Stimulated activated naive B cell treated with anti-CD40 and anti-IgM and Interleukin-4, amounts not matched to agents 10 μg/mL and 1 μg/mL and 100 μg/mL, for 72 hours (primary cell): ENCODE measurements at regions not wholly inside any gene's neighbourhood (a gene's known extent, or its start where the extent isn't known, plus 50 kb on each side); places are given as distances from the start of the nearest gene placed in this dataset.

Source experiments
- ATAC-seq, 2 donors: fragments of 150-1000 bp; cut with Tn5 transposase; replicated peaks; 2 replicates each; pipeline ENCODE4 v1.10.0; 2021; ENCODE audit warnings: moderate library complexity in 1 of 2
- DNase-seq: peaks from one replicate; pipeline ENCODE4 v3.0.0; 2021
- H3K27ac Mint-ChIP-seq: one replicate; pipeline ENCODE4 v1.8.0; 2022; ENCODE audit warnings: mild to moderate bottlenecking, mixed read lengths
- H3K27me3 Mint-ChIP-seq, 2 donors: one replicate each; pipeline ENCODE4 v1.8.0; 2022; ENCODE audit warnings: mixed read lengths in 2 of 2
- H3K36me3 Mint-ChIP-seq, 2 donors: one replicate each; pipeline ENCODE4 v1.8.0; 2022; ENCODE audit warnings: mixed read lengths in 2 of 2, mild to moderate bottlenecking in 1 of 2
- H3K4me1 Mint-ChIP-seq, 2 donors: one replicate each; pipeline ENCODE4 v1.8.0; 2022; ENCODE audit warnings: mixed read lengths in 2 of 2, mild to moderate bottlenecking in 1 of 2
- H3K4me3 Mint-ChIP-seq, 2 donors: one replicate each; pipeline ENCODE4 v1.8.0; 2022; ENCODE audit warnings: mild to moderate bottlenecking in 2 of 2, mixed read lengths in 2 of 2, moderate library complexity in 1 of 2
- H3K9me3 Mint-ChIP-seq, 2 donors: one replicate each; pipeline ENCODE4 v1.8.0; 2022; ENCODE audit warnings: mixed read lengths in 2 of 2, mild to moderate bottlenecking in 1 of 2

DNA sequence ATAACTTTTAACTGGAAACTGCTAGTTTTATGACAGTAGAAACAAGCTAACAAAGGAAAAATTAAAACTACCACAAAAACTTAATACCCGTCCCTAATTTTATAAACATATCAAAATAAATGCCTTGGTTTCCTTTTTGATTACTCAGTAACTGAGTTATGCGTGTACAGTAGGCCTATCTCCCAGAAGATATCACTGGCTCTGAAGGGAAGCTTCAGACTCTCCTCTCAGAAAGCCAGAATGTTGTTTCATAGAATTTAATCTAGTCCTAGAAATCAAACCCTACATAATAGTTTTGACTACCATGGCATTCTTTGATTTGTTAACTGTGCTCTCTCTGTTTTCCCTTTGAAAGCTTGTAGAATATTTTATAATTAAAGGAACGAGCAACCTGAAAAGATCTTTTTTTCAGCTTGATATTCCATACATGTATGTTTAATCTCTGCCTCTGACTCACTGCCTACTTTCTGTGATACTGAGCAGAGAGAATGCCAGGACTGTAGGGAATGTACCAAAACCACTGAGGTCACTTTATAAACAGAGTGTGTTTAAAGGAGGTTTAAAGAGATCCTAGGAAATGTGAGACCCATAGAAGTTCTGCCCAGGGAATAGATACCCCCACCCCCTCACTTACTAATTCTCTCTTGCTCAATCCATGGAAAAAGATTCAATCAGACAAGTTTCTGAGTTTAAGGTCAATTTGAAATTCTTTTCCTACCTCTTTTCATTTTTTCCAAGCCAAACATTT, 311.5 kb downstream of the HDGFL1 start:
- DNase-seq, result no peak
- Mint-ChIP-seq H3K4me3 (no peak overlapping the region), H3K27ac (no peak overlapping the region), H3K9me3 (no peaks in the 10 kb centered on the region), H3K27me3 (peaks cover 0 to 9% of the 10 kb centered on the region in 2 donors), H3K4me1 (no peaks in the 10 kb centered on the region), H3K36me3 (no peaks in the 10 kb centered on the region)
- no peak for ATAC-seq

- H3K4me1 Mint-ChIP-seq, result no peaks in the 10 kb centered on the region
- no peaks in the 10 kb centered on the region for H3K36me3 Mint-ChIP-seq
- no peak overlapping the region for H3K27ac Mint-ChIP-seq
- no peak overlapping the region for H3K4me3 Mint-ChIP-seq
- ATAC-seq (no peak), DNase-seq (no peak)
- H3K27me3 Mint-ChIP-seq, result peaks cover 0 to 9% of the 10 kb centered on the region in 2 donors
- no peaks in the 10 kb centered on the region for H3K9me3 Mint-ChIP-seq
Observed at GRCh38 chr6:22882581-22882980, 313.2 kb downstream of the HDGFL1 start.

DNA sequence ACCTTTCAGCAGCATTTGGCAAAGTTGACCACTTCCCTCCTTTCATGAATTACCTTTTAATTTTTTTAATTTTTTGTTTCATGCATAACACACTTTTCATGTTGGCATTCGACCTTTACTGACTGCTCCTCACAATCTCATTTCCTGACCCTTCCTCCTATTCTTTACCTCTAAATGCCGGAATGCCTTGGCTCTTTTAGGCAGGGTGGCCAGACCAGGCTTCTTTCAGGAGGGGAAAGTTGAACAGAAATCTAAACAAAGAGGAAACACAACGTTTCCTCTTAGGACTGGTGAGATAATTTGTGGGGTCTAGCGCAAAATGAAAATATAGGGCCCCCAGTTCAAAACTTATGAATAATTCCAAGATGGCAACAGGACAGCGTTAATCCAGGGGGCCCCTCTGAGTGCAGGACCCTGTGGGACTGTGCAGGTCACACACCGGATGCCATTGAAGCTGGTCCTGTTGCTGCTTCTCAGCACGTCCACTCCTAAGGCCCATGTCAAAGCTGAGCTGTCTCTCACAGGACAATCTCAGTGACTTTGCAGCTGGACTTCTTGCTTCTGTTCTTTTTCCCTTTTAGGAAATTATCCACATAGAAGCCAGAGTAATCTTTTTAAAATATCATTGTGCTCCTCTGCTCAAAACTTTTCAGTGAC, 313.8 kb downstream of the HDGFL1 start:
- no peak overlapping the region for H3K27ac Mint-ChIP-seq
- H3K4me3 Mint-ChIP-seq, result no peak overlapping the region
- DNase-seq (no peak), ATAC-seq (no peak)
- no peaks in the 10 kb centered on the region for H3K4me1 Mint-ChIP-seq
- no peaks in the 10 kb centered on the region for H3K9me3 Mint-ChIP-seq
- H3K36me3 Mint-ChIP-seq, result no peaks in the 10 kb centered on the region
- peaks cover 0 to 9% of the 10 kb centered on the region in 2 donors for H3K27me3 Mint-ChIP-seq

- Mint-ChIP-seq H3K27me3 (peaks cover 0 to 9% of the 10 kb centered on the region in 2 donors), H3K4me3 (no peak overlapping the region), H3K36me3 (no peaks in the 10 kb centered on the region), H3K27ac (no peak overlapping the region), H3K4me1 (no peaks in the 10 kb centered on the region), H3K9me3 (no peaks in the 10 kb centered on the region)
- ATAC-seq (no peak), DNase-seq (no peak)
Observed at GRCh38 chr6:22884456-22884855, 315.1 kb downstream of the HDGFL1 start.

GRCh38 chr6:22886650-22887581, 317.6 kb downstream of the HDGFL1 start:
- no peaks in the 10 kb centered on the region for H3K9me3 Mint-ChIP-seq
- no peak overlapping the region for H3K4me3 Mint-ChIP-seq
- peak; percentile 60 to 64 for ATAC-seq
- H3K27me3 Mint-ChIP-seq, result peaks cover 0 to 9% of the 10 kb centered on the region in 2 donors
- no peak overlapping the region for H3K27ac Mint-ChIP-seq
- peak; percentile 1 for DNase-seq
- H3K36me3 Mint-ChIP-seq, result no peaks in the 10 kb centered on the region
- no peaks in the 10 kb centered on the region for H3K4me1 Mint-ChIP-seq

- peaks cover 0 to 9% of the 10 kb centered on the region in 2 donors for H3K27me3 Mint-ChIP-seq
- no peak overlapping the region for H3K4me3 Mint-ChIP-seq
- no peaks in the 10 kb centered on the region for H3K9me3 Mint-ChIP-seq
- no peak for ATAC-seq
- no peak for DNase-seq
- no peaks in the 10 kb centered on the region for H3K4me1 Mint-ChIP-seq
- no peak overlapping the region for H3K27ac Mint-ChIP-seq
- H3K36me3 Mint-ChIP-seq, result no peaks in the 10 kb centered on the region
Observed at GRCh38 chr6:22888163-22888752, 318.9 kb downstream of the HDGFL1 start.

DNA sequence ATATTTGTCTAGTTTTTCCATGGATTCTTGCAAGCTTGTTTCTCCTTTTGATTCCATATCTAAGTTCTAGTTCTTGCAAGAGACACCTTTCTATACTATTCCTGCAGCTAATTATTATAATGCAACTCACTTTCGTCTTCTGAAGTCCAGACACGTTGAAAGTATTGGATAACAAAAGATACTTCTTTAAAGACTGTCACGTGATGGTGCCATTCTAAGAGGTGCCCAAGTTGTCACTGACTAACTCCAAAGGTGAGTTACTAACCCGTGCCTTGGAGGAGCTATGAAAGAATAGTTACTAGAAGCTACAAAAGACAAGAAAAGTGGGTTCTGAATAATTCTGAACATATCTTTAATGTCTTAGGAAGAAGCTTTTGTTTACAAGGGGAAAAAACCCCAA, 322.6 kb downstream of the HDGFL1 start:
- ATAC-seq (no peak), DNase-seq (no peak)
- no peak overlapping the region for H3K4me3 Mint-ChIP-seq
- no peaks in the 10 kb centered on the region for H3K4me1 Mint-ChIP-seq
- H3K27ac Mint-ChIP-seq, result no peak overlapping the region
- H3K27me3 Mint-ChIP-seq, result no peaks in the 10 kb centered on the region
- no peaks in the 10 kb centered on the region for H3K36me3 Mint-ChIP-seq
- H3K9me3 Mint-ChIP-seq, result no peaks in the 10 kb centered on the region

- Mint-ChIP-seq H3K4me3 (no peak overlapping the region), H3K36me3 (no peaks in the 10 kb centered on the region), H3K27ac (no peak overlapping the region), H3K9me3 (no peaks in the 10 kb centered on the region), H3K27me3 (no peaks in the 10 kb centered on the region), H3K4me1 (no peaks in the 10 kb centered on the region)
- ATAC-seq (no peak), DNase-seq (no peak)
Observed at GRCh38 chr6:22892452-22892851, 323.1 kb downstream of the HDGFL1 start.

DNA sequence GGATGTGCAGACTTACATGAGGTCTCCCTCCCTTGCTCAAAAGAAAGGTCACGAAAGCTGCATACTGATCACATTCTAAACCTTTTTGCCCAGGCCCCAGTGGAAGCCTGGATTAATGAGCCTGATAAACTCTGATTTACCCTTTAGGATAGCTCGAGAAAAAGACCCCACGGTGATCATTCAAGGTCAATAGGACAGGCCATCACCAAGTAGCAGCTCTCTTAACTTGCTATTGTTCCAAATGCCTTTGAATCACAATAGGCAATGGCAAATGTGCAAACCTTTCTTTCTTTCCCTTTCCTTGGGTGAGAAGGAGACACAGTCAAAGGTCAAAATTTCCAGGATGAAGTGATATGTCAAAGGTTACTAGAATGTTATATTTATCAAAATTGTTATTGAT, 327.3 kb downstream of the HDGFL1 start:
- Mint-ChIP-seq H3K4me1 (peaks cover under 1 to 9% of the 10 kb centered on the region in 2 donors), H3K27me3 (no peaks in the 10 kb centered on the region), H3K36me3 (no peaks in the 10 kb centered on the region), H3K27ac (no peak overlapping the region), H3K9me3 (no peaks in the 10 kb centered on the region), H3K4me3 (no peak overlapping the region)
- ATAC-seq (no peak), DNase-seq (no peak)

DNA sequence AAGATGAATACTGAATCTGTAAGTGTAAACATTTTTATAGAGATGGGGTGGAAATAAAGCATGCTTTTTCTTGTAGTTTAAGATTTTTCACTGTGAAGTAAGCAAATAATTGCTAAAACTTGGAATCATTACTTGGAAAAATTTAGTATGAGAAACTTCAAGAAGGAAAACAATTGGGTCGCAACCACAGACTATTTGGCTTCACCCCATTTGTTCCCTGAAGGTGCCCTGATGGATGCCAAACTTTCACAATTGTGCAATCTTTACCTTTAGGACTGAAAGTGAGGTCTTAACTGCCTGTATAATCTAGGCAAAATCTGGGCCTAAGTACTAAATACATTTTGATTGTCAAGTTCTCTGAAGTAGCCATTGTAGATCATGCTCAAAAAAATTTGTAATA, 330.1 kb downstream of the HDGFL1 start:
- ATAC-seq (no peak), DNase-seq (no peak)
- Mint-ChIP-seq H3K4me1 (peaks cover 4 to 11% of the 10 kb centered on the region in 2 donors), H3K27ac (no peak overlapping the region), H3K4me3 (no peak overlapping the region), H3K9me3 (no peaks in the 10 kb centered on the region), H3K27me3 (no peaks in the 10 kb centered on the region), H3K36me3 (no peaks in the 10 kb centered on the region)

GRCh38 chr6:22903826-22904225, 334.5 kb downstream of the HDGFL1 start:
- Mint-ChIP-seq H3K27me3 (no peaks in the 10 kb centered on the region), H3K27ac (no peak overlapping the region), H3K36me3 (no peaks in the 10 kb centered on the region), H3K9me3 (no peaks in the 10 kb centered on the region), H3K4me3 (no peak overlapping the region), H3K4me1 (peaks cover 4 to 11% of the 10 kb centered on the region in 2 donors)
- DNase-seq, result no peak
- ATAC-seq, result no peak

GRCh38 chr6:22904431-22904830, 335.1 kb downstream of the HDGFL1 start:
- ATAC-seq, result no peak
- no peaks in the 10 kb centered on the region for H3K9me3 Mint-ChIP-seq

DNA sequence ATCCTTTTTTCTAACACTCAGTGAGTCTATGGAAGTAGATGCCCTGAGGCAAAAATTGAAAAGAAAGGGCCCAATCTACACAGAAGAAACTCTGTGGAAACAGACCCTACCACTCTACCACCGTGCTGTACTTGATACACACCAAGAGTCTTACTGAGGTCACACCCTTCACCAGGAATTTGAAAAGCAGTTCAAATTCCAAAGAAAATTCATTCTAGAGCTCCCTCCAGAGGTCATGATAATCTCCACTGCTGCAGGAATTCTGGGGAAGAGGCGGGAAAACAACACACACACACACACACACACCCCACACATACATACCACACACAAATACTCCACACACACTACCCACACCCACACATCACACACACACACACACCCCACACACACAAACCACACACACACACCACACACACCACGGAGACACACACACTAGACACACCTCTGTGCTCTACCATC, 336.8 kb downstream of the HDGFL1 start:
- no peak overlapping the region for H3K27ac Mint-ChIP-seq
- H3K27me3 Mint-ChIP-seq, result no peaks in the 10 kb centered on the region
- H3K4me3 Mint-ChIP-seq, result no peak overlapping the region
- peaks cover 4 to 8% of the 10 kb centered on the region in 2 donors for H3K4me1 Mint-ChIP-seq
- DNase-seq, result no peak
- no peak for ATAC-seq
- no peaks in the 10 kb centered on the region for H3K9me3 Mint-ChIP-seq
- no peaks in the 10 kb centered on the region for H3K36me3 Mint-ChIP-seq

More at GRCh38 chr6:22904431-22904830, 335.1 kb downstream of the HDGFL1 start:
- no peak overlapping the region for H3K4me3 Mint-ChIP-seq
- H3K4me1 Mint-ChIP-seq, result peaks cover 4 to 11% of the 10 kb centered on the region in 2 donors
- DNase-seq, result no peak
- no peak overlapping the region for H3K27ac Mint-ChIP-seq
- no peaks in the 10 kb centered on the region for H3K27me3 Mint-ChIP-seq
- no peaks in the 10 kb centered on the region for H3K36me3 Mint-ChIP-seq

DNA sequence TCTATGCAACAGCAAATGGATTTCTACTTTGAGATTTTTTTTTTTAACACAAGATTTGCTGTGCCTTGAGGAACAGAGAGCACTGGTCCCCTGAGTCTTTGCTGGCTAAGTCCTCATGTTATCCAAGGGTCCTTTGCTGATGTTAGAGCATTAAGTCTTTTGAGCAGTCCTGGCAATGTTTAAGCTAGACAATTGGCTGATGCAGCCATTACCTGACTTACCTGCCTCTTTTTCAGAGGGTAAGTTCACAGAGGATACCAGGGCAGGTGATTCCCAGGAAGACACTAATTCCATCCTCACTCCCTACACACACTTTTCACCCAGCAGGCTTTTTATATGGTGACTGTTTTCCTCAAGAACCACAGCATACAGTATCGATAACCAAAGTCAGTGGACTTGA, 337.7 kb downstream of the HDGFL1 start:
- H3K27me3 Mint-ChIP-seq, result no peaks in the 10 kb centered on the region
- no peaks in the 10 kb centered on the region for H3K9me3 Mint-ChIP-seq
- DNase-seq (no peak), ATAC-seq (no peak)
- no peaks in the 10 kb centered on the region for H3K4me1 Mint-ChIP-seq
- H3K4me3 Mint-ChIP-seq, result no peak overlapping the region
- no peaks in the 10 kb centered on the region for H3K36me3 Mint-ChIP-seq
- H3K27ac Mint-ChIP-seq, result no peak overlapping the region
